NCI-H187 (cell line): ENCODE measurements at regions not wholly inside any gene's neighbourhood (a gene's known extent, or its start where the extent isn't known, plus 50 kb on each side); places are given as distances from the start of the nearest gene placed in this dataset.
"Not testable (repeated sequence)": the region's sequence is repeated elsewhere in the genome, so short reads cannot be mapped to it uniquely, and the experiment has no call there.

ENCODE experiments used
- DNase-seq, 2 experiments: peaks; one replicate each; lab custom pipeline; 2025; lab: John Stamatoyannopoulos, UW

GRCh38 chr4:164596318-164596878, 157.5 kb upstream of the SMIM31 start:
- no peak for DNase-seq

- no peak for DNase-seq
These were observed 157.0 kb upstream of the SMIM31 start for GRCh38 chr4:164596927-164597326.

- no peak for DNase-seq
These were observed 152.3 kb upstream of the SMIM31 start for GRCh38 chr4:164601653-164602052.

GRCh38 chr4:164605791-164606190, 148.1 kb upstream of the SMIM31 start:
- DNase-seq = not testable (repeated sequence)

GRCh38 chr4:164606478-164606877, 147.5 kb upstream of the SMIM31 start:
- no peak for DNase-seq

GRCh38 chr4:164613256-164613655, 140.7 kb upstream of the SMIM31 start:
- DNase-seq = no peak

GRCh38 chr4:164613792-164614191, 140.1 kb upstream of the SMIM31 start:
- DNase-seq = no peak

GRCh38 chr4:164614329-164614728, 139.6 kb upstream of the SMIM31 start:
- no peak for DNase-seq

- DNase-seq = no peak
These were observed 138.9 kb upstream of the SMIM31 start for GRCh38 chr4:164614999-164615398.

GRCh38 chr4:164615964-164616363, 138.0 kb upstream of the SMIM31 start:
- DNase-seq = no peak

GRCh38 chr4:164616961-164617360, 137.0 kb upstream of the SMIM31 start:
- no peak for DNase-seq

- no peak for DNase-seq
These were observed 136.5 kb upstream of the SMIM31 start for GRCh38 chr4:164617426-164617825.

- no peak for DNase-seq
These were observed 136.0 kb upstream of the SMIM31 start for GRCh38 chr4:164617911-164618310.

- DNase-seq = no peak
These were observed 131.9 kb upstream of the SMIM31 start for GRCh38 chr4:164621886-164622521.

GRCh38 chr4:164623099-164623498, 130.8 kb upstream of the SMIM31 start:
- no peak for DNase-seq

GRCh38 chr4:164639001-164639400, 114.9 kb upstream of the SMIM31 start:
- no peak for DNase-seq

GRCh38 chr4:164648151-164648848, 105.6 kb upstream of the SMIM31 start:
- no peak for DNase-seq

GRCh38 chr4:164648849-164649212, 105.1 kb upstream of the SMIM31 start:
- DNase-seq = no peak

GRCh38 chr4:164659765-164660164, 94.2 kb upstream of the SMIM31 start:
- DNase-seq = no peak

GRCh38 chr4:164676152-164676551, 77.8 kb upstream of the SMIM31 start:
- not testable (repeated sequence) for DNase-seq

GRCh38 chr4:164683040-164683439, 70.9 kb upstream of the SMIM31 start:
- no peak for DNase-seq

GRCh38 chr4:164695650-164696049, 58.3 kb upstream of the SMIM31 start:
- no peak for DNase-seq

- DNase-seq = no peak
These were observed 53.5 kb upstream of the SMIM31 start for GRCh38 chr4:164700471-164700870.

GRCh38 chr4:164701665-164702064, 52.3 kb upstream of the SMIM31 start:
- no peak for DNase-seq
